GM21381 (cell line): ENCODE measurements at regions not wholly inside any gene's neighbourhood (a gene's known extent, or its start where the extent isn't known, plus 50 kb on each side); places are given as distances from the start of the nearest gene placed in this dataset.
"Not testable (repeated sequence)": the region's sequence is repeated elsewhere in the genome, so short reads cannot be mapped to it uniquely, and the experiment has no call there.

Source experiments
- ATAC-seq: cut with Tn5 transposase; IDR thresholded peaks from one replicate; pipeline ENCODE4 v1.9.1; 2021; ENCODE audit warnings: mild to moderate bottlenecking, moderate library complexity; ENCODE audit not compliant: unreplicated experiment

GRCh38 chr7:29649028-29649716 lies 85.5 kb downstream of the PRR15 start:
- ATAC-seq = no peak

- ATAC-seq = no peak
Measured at GRCh38 chr7:29649876-29650275, 86.2 kb downstream of the PRR15 start.

- no peak for ATAC-seq
Measured at GRCh38 chr7:29651477-29651876, 87.8 kb downstream of the PRR15 start.

- ATAC-seq = no peak
Measured at GRCh38 chr7:29652556-29652955, 88.9 kb downstream of the PRR15 start.

- ATAC-seq = not testable (repeated sequence)
Measured at GRCh38 chr7:29654340-29654739, 90.7 kb downstream of the PRR15 start.

- ATAC-seq = no peak
Measured at GRCh38 chr7:29657288-29657687, 93.7 kb downstream of the PRR15 start.

- ATAC-seq = no peak
Measured at GRCh38 chr7:29657856-29658255, 94.2 kb downstream of the PRR15 start.

- ATAC-seq = not testable (repeated sequence)
Measured at GRCh38 chr7:29659213-29659612, 95.6 kb downstream of the PRR15 start.

- not testable (repeated sequence) for ATAC-seq
Measured at GRCh38 chr7:29662899-29663298, 99.3 kb downstream of the PRR15 start.

- ATAC-seq = not testable (repeated sequence)
Measured at GRCh38 chr7:29664999-29665398, 101.4 kb downstream of the PRR15 start.

- ATAC-seq = not testable (repeated sequence)
Measured at GRCh38 chr7:29667096-29667669, 103.5 kb downstream of the PRR15 start.

GRCh38 chr7:29671286-29671685 lies 107.7 kb downstream of the PRR15 start:
- not testable (repeated sequence) for ATAC-seq

- not testable (repeated sequence) for ATAC-seq
Measured at GRCh38 chr7:29673635-29674034, 110.0 kb downstream of the PRR15 start.

- ATAC-seq = not testable (repeated sequence)
Measured at GRCh38 chr7:29674626-29675025, 111.0 kb downstream of the PRR15 start.

GRCh38 chr7:29677254-29677653 lies 113.6 kb downstream of the PRR15 start:
- not testable (repeated sequence) for ATAC-seq

- ATAC-seq = not testable (repeated sequence)
Measured at GRCh38 chr7:29679963-29680362, 116.3 kb downstream of the PRR15 start.

GRCh38 chr7:29680601-29681000 lies 117.0 kb downstream of the PRR15 start:
- ATAC-seq = not testable (repeated sequence)

- ATAC-seq = peak; percentile 32
Measured at GRCh38 chr7:29684151-29684786, 120.6 kb downstream of the PRR15 start.

GRCh38 chr7:29684787-29685650 lies 121.3 kb upstream of the WIPF3 start:
- peak; percentile 72 for ATAC-seq

- ATAC-seq = not testable (repeated sequence)
Measured at GRCh38 chr7:29685651-29686271, 120.5 kb upstream of the WIPF3 start.

GRCh38 chr7:29690510-29690909 lies 115.8 kb upstream of the WIPF3 start:
- not testable (repeated sequence) for ATAC-seq
